HuH-7 (cell line): ENCODE measurements at regions not wholly inside any gene's neighbourhood (a gene's known extent, or its start where the extent isn't known, plus 50 kb on each side); places are given as distances from the start of the nearest gene placed in this dataset.
"Not testable (repeated sequence)": the region's sequence is repeated elsewhere in the genome, so short reads cannot be mapped to it uniquely, and the experiment has no call there.

ENCODE experiments used
- DNase-seq: peaks from one replicate; pipeline ENCODE4 v3.0.0; 2011; ENCODE audit warnings: low spot score

- no peak for DNase-seq
Measured at GRCh38 chr5:25453500-25453899, 808.7 kb upstream of the CDH10 start.

GRCh38 chr5:25451294-25451693, 806.5 kb upstream of the CDH10 start:
- DNase-seq = no peak

GRCh38 chr5:25448646-25449045, 803.9 kb upstream of the CDH10 start:
- DNase-seq = no peak

GRCh38 chr5:25448190-25448621, 803.4 kb upstream of the CDH10 start:
- DNase-seq = no peak

GRCh38 chr5:25446061-25446420, 801.3 kb upstream of the CDH10 start:
- DNase-seq = not testable (repeated sequence)

GRCh38 chr5:25445381-25446060, 800.7 kb upstream of the CDH10 start:
- not testable (repeated sequence) for DNase-seq

GRCh38 chr5:25444697-25445096, 799.9 kb upstream of the CDH10 start:
- no peak for DNase-seq

- no peak for DNase-seq
Measured at GRCh38 chr5:25441810-25442209, 797.0 kb upstream of the CDH10 start.

- no peak for DNase-seq
Measured at GRCh38 chr5:25439025-25439424, 794.2 kb upstream of the CDH10 start.

- not testable (repeated sequence) for DNase-seq
Measured at GRCh38 chr5:25438375-25438774, 793.6 kb upstream of the CDH10 start.

GRCh38 chr5:25436452-25436851, 791.7 kb upstream of the CDH10 start:
- DNase-seq = no peak

GRCh38 chr5:25435882-25436281, 791.1 kb upstream of the CDH10 start:
- no peak for DNase-seq

- DNase-seq = no peak
Measured at GRCh38 chr5:25427240-25427639, 782.5 kb upstream of the CDH10 start.

GRCh38 chr5:25423271-25423670, 778.5 kb upstream of the CDH10 start:
- no peak for DNase-seq

GRCh38 chr5:25419684-25420083, 774.9 kb upstream of the CDH10 start:
- DNase-seq = no peak

- no peak for DNase-seq
Measured at GRCh38 chr5:25418978-25419377, 774.2 kb upstream of the CDH10 start.

- DNase-seq = no peak
Measured at GRCh38 chr5:25418319-25418859, 773.6 kb upstream of the CDH10 start.

GRCh38 chr5:25416960-25417359, 772.2 kb upstream of the CDH10 start:
- DNase-seq = no peak

GRCh38 chr5:25415970-25416369, 771.2 kb upstream of the CDH10 start:
- no peak for DNase-seq

GRCh38 chr5:25414742-25415141, 770.0 kb upstream of the CDH10 start:
- no peak for DNase-seq

GRCh38 chr5:25412116-25412661, 767.4 kb upstream of the CDH10 start:
- no peak for DNase-seq

GRCh38 chr5:25407365-25407764, 762.6 kb upstream of the CDH10 start:
- not testable (repeated sequence) for DNase-seq

- no peak for DNase-seq
Measured at GRCh38 chr5:25405850-25406249, 761.1 kb upstream of the CDH10 start.
